Activated naive CD4-positive, alpha-beta T cell treated with anti-CD3 and anti-CD28 coated beads, Interleukin-2, amount 50 U/mL, for 16 hours (primary cell): ENCODE measurements at regions not wholly inside any gene's neighbourhood (a gene's known extent, or its start where the extent isn't known, plus 50 kb on each side); places are given as distances from the start of the nearest gene placed in this dataset.

Experiments used
- DNase-seq: peaks from one replicate; pipeline ENCODE4 v3.0.0-alpha.2; 2020

DNA sequence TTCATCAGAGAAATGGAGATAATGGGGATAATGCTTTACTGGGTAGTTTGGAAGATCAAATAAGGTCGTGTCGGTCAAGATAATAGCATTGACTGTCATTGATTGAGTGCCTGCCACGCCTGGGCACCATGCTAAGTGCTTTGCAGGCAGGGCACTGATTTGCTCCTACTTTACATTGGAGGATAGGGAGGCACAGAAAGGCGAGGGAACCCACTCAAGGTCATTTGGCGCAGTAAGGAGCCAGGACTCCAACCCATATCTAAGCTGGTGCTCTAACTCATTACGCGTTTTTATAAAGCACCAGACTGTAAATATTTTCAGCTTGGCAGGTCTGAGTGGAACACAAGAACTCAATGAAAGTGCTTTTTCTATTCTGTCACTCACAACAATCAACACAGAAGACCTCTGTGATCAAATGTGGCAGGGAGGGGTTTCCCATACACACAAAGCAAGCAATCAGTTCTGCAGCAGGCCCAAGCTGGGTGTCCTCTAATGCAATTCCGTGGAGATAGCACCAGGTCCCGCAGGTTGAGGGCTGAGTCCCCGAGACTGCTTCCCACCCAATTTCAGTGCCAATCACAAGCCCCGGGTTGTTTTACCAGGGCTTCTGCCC, 373.6 kb downstream of the CDH26 start:
- no peak for DNase-seq

DNA sequence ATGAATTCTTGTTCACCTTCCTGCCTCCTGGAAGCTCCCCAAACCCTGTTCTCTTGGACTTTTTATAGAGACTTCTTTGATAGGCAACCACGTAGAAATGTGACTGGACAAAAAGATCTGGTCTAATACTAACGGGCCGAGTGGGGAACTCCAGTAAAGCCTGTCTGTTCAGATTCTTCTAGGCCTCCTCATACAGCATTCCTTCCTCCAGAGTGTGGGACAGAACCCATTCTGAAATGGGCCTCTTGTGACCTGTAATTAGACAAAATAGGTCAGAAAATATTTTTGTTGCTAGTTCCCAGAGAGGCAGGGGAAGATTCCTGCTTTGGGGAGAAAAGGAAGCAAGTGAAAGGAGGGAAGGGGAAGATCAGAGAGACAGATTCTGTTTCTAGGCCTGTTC, 374.3 kb downstream of the CDH26 start:
- no peak for DNase-seq

DNA sequence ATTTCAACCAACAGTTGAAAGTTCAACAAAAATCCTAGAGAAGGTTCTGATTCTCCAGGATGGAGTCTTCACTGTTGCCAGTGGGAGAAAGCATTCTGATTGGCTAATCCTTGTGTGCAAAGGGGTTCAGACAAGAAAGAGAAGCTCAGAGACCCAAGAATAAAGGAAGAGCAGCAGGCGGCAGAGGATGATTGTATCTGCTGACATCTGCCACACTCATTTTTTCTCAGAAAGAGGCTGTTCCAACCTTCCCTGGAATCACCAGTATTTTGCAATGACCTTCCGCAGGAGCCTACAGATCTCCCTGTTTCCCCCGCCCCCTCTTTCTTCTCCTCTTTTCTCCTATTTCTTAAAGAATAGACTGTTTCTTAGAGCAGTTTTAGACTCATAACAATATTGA, 376.7 kb downstream of the CDH26 start:
- DNase-seq, result no peak

DNA sequence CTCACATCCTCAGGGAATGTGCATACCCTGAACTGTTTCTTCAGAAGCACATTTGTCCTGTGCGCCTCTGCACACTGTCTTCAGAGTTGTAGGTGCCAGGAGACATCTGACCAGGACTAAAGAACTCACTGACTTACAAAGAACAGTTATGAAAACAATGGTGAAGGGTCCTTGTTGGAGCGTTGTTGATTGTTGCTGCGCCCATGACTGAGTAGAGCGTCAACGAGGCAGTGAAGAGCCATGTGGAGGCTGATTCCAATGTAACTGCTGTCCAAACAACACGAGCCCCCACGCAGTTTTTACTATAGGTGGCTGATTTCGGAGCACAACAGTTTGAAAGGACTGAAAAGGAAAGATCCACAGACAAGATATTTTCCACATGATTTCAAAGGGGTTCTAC, 380.3 kb downstream of the CDH26 start:
- no peak for DNase-seq

DNA sequence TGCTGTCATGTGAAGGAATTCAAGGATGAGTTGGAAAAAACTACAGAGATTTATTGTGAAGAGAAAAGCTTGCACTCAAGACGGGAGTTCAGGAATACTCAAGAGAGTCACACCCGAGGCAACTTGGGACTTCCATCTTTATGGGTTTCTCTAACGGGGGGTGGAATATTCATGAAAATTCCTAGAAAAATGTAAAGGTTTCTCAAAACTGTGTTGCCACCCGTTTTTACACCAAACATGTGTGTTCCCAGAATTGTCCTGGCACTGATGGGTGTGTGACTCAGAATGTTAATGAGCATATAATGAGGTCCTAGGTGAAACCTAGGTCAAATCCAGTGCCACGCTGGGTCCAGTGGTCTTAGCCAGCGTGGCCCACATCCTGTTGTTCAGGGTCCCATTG, 381.5 kb downstream of the CDH26 start:
- DNase-seq, result no peak

GRCh38 chr20:60340232-60340631, 382.0 kb downstream of the CDH26 start:
- DNase-seq, result no peak

GRCh38 chr20:60341062-60341461, 382.8 kb downstream of the CDH26 start:
- no peak for DNase-seq

GRCh38 chr20:60345106-60345505, 386.9 kb downstream of the CDH26 start:
- no peak for DNase-seq

DNA sequence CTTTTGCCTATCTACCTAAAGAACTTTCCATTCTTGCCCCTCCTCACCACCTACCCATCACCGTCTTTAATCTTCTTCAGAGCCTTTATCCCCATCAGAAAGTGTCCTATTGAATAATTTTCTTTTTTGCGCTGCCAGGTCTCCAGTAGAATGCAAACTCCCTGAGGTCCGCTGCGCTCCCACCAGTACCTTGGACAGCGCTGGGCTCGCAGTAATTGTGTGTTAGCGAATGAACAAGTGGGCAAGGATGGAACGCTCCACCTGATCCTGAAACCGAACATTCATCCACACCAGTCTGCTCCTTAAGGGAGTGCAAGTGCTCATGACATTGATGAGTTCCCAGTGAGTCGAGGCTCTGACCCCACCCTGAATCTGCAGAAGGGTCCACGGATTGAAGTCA, 391.2 kb downstream of the CDH26 start:
- DNase-seq, result no peak

DNA sequence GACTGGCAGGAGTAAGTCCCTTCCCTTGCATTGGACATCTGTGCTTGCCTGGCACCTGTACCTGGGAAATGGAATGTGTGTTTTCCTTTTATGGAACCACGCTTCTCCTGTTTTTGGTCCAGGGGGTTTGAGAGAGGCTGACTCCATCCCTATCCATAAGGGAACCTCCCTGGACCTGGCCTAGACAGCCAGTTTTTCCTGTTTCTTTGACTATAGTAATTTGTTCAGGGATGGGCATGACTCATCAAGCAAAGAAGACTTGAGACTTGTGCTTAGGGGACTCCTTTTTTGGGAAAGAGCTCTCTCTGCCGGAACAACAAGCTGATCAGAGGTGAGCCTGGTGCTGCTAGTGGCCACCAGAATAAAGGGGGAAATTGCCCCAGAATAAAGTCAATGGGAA, 393.8 kb downstream of the CDH26 start:
- DNase-seq, result no peak

GRCh38 chr20:60352596-60352995, 394.4 kb downstream of the CDH26 start:
- DNase-seq, result no peak

GRCh38 chr20:60354024-60354580, 395.9 kb downstream of the CDH26 start:
- DNase-seq, result no peak

DNA sequence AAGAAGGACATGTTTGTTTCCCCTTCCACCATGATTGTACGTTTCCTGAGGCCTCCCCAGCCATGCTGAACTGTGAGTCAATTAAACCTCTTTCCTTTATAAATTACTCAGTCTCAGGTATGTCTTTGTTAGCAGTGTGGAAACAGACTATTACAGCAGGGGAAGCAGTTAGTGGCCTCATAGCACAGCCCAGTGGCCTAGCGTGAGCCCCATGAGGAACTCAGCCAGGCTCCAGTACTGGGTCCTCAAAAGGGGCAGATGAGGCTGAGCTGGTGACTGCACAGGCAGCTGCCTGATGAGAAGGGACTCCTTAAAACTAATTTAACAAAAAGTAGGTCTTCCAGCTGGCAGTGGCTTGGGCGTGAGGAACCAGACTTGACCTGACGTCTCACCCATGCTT, 399.9 kb downstream of the CDH26 start:
- DNase-seq, result no peak

GRCh38 chr20:60359010-60359409, 400.8 kb downstream of the CDH26 start:
- DNase-seq, result no peak

DNA sequence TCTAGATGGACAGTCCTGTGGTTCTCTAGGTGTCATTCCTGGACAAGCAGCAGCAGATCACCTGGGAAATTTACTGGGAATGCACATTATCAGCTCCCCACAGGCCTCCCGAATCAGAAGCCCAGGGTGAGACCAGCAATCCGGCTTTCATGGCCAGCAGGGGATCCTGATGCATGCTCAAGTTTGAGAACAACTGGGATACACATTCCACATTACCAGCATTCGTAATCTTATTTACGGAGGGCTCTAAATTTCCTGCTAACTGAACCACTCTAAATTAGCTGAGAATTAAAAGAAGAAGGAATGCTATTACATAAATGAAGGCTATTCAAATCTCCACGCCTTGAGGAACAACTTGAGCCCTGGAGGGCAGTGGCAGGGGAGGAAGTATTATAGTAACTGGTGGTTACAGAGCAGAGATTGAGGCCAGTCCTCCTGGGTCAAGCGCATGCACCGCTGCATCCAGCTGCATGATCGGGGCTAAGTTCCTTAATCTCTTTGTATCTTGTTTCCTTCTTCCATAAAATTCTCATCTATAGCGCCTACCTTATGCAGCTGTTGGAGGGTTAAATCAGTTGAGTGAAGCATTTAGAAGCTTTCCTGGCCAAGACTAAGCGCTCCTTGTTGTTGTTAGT, 403.7 kb downstream of the CDH26 start:
- no peak for DNase-seq

- DNase-seq, result no peak
Observed at GRCh38 chr20:60362531-60362930, 404.3 kb downstream of the CDH26 start.

GRCh38 chr20:60363698-60364097, 405.5 kb downstream of the CDH26 start:
- no peak for DNase-seq

DNA sequence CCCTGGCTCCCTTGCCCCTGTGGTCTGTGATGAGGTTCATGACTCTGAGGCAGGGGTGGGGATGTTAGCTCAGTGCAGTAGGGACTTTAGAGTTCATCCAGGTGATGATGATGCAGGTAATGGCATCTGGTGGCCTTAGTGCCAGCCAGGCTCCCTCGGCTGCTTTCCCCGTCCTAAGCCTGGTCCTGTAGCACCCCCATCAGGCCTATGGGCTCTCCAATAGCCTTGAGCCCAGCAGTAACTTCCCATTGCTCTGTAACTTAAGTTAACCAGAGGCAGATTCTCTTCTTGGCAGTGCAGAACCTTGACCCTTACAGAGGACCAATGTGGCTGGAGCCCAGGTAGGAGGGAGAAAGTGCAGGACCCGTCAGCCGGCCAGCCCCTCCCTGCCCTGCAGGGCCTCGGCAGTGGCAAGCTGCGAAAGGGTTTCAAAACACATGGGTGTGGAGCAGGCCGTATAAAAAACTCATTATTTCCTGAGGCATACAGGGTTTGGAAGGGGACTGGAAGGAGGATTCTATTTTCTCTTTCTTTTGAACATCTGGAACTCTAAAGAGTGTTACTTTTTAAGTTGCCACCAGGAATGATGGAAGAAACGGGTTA, 406.9 kb downstream of the CDH26 start:
- DNase-seq, result no peak

- no peak for DNase-seq
Observed at GRCh38 chr20:60365882-60366281, 407.7 kb downstream of the CDH26 start.

DNA sequence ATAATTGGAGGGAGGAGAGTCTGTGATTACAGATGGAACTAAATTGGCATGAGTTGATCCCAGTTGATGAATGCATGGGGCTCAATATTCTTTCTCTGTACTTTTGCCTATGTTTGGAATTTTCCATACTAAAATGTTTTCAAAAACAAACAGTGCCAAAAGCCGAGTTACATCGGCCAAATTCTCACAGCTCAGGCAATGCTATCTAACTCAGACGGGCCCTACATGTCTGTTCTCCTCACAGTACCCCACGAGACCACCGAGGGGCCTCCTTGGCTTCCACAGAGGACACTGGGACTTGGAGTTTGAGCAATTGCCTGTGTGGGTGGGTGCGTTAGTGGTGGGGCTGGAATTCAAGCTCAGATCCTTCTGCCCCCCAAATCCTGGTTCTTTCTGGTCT, 413.2 kb downstream of the CDH26 start:
- DNase-seq, result no peak

DNA sequence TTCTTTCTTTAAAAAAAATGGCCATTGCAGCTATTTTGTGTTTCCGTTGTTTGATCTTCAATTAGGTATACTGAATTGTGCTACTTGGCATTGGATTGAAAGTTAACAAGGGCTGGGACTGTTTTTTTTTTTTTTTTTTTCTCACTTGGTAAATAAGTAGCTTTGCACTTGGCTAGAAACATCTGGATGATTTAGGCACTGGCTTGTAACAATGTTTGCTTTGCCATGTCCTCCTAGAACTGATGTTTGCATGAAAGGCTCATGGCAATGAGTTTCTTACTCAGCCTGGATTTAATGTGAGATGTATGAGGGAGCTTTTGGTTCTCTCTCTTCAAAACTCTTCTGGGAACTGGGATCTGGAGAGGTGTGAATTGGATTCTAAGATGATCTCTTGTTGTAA, 414.1 kb downstream of the CDH26 start:
- DNase-seq, result no peak

DNA sequence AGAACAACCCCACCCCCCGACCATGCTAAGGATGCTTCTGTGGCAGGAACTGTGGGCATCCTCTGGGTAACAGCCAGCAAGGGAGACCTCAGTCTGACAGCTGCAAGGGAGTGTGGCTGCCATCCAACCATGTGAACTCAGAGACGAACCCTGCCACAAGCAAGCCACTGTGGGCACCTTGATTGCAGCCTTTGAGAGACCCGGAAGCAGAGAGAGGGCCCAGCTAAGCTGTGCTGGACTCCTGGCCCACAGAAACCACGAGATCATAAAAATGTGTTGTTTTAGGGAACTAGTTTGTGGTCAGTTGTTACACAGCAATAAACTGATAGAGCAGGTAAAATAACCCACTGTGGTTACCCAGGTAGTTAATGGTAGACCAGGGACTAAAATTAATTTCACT, 414.6 kb downstream of the CDH26 start:
- DNase-seq, result no peak

GRCh38 chr20:60378620-60379019, 420.4 kb downstream of the CDH26 start:
- no peak for DNase-seq

- no peak for DNase-seq
Observed at GRCh38 chr20:60381643-60382400, 423.6 kb downstream of the CDH26 start.
